ENCODE measurements at regions not wholly inside any gene's neighbourhood (a gene's known extent, or its start where the extent isn't known, plus 50 kb on each side); places are given as distances from the start of the nearest gene placed in this dataset.

DNA sequence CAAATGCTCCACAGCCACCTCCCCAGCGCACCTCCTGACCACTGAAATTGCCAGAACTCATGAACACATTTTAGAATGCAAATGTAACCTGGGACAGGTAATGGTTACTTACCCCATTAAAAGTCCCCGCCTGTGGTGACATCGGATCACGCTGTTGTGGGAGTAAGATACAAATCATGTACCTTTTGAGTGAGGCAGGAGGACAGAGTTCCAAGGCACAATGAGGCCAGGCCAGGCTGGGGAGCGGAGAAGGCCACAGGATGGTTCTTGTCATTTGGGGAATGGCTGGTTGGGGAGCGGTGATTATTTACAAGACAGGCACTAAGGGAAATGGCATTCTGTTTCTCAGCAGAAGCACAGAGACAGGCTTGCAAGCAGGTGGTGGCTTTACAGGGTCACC is 490.0 kb downstream of the EDEM1 start:
- TF ChIP-seq GATA2 (IDR thresholded peaks at IDR 0.05; ENCODE audit: low read depth, low read length) (no peak), GATA3 (IDR thresholded peaks at IDR 0.05; ENCODE audit: low read depth, low read length) (no peak)

DNA sequence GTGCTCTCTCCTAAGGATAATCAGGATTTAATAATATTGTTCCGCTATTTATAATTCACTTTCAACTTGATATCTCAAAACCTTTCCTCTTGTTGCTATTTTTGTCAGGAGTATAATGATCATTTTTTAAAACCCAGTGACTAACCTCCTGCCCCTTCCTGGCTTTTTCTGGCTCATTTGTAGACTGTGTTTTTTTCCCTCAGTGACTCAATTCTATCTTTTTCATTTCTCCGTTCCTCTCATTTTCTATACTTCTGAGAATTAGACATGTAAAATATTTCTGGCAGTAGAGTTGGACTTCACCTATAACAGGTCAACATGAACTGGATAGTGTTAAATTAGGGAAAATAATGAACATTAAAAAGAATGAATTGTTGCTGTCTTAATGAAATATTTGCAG is 490.7 kb downstream of the EDEM1 start:
- TF ChIP-seq GATA2 (IDR thresholded peaks at IDR 0.05; ENCODE audit: low read depth, low read length): no peak
- TF ChIP-seq GATA3 (IDR thresholded peaks at IDR 0.05; ENCODE audit: low read depth, low read length): no peak

DNA sequence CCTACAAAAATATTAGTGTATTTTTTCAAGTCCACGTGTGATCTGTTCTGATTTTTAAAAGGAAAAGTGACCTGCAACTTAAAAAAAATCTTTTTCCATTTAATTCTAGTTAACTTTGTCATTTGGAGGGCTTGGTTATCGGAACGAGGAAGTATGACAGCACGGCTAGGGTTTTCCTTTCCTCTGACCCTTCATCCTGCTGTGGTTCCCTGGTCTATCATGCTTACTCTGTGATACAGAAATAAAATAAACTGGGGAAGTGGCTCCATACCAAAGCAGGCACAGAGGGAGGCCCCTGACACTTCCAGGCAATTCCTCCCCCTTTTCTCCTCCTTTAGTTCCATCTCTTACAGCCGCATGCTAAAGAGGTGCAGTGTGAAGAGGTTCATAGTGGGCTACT is 491.3 kb downstream of the EDEM1 start:
- TF ChIP-seq GATA2 (IDR thresholded peaks at IDR 0.05; ENCODE audit: low read depth, low read length): no peak
- no peak for TF ChIP-seq GATA3 (IDR thresholded peaks at IDR 0.05; ENCODE audit: low read depth, low read length)

DNA sequence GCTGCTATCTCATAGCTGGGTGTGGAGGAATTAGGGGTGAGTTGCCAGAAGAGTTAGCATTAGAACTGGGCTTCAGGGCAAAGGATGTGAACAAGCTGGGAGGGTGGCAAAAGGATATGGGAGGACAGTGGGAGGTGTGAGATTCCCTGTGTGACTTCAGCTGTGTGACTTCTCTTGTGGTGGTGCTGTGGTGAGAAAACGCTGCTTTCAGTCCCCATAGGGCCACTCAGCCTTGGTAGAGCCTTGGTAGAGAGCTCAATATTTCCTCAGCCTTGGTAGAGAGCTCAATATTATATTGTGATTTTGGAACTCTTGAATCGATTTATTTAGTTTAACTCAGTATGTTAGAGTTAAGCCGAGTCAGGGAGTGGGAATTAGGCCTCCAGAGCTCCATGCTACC is 499.7 kb downstream of the EDEM1 start:
- TF ChIP-seq GATA3 (IDR thresholded peaks at IDR 0.05; ENCODE audit: low read depth, low read length) (no peak), GATA2 (IDR thresholded peaks at IDR 0.05; ENCODE audit: low read depth, low read length) (no peak)

DNA sequence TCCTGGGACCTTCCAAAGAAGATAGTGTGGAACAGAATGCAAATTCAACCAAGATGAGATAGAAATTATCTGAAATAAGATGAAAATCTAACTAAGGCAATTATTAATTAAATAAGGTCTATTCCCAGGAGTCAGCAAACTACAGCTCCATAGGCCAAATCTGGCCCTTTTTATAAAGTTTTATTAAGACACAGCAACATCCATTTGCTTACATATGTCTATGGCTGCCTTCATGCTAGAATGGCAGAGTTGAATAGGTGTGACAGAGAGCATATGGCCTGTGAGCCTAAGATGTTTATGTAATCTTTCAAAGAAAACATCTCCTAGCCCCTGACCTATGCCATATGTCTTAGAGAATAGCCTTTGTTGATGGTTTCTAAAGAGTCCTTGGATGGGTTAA is 503.0 kb downstream of the EDEM1 start:
- no peak for TF ChIP-seq GATA3 (IDR thresholded peaks at IDR 0.05; ENCODE audit: low read depth, low read length)
- no peak for TF ChIP-seq GATA2 (IDR thresholded peaks at IDR 0.05; ENCODE audit: low read depth, low read length)

DNA sequence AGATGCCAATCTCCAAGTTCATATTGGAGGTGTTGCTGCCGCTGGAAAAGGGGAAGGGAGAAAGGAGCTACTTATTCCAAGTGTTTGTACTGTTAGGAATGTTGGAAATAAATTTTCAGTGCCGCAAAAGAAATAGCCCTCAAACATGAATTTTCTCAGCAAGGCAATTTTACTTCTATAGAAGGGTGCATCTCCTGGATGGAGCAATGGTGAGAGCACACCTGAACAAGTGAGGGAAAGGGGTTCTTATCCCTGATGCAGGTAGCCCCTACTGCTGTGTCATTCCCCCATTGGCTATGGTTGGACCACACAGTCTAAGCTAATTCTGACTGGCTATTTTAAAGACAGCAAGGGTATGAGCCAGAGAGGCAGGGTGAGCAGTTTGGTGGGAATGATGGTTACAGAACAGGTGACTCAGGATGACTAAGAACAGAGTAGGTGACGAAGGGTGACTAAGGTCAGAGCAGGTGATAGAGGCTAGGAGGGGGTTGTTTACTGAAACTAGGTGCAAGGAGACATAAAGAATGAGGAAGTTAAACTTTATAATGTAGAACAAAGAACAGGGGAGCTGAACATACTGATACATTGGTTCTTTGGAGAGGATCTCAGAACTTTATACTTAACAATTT is 503.5 kb downstream of the EDEM1 start:
- TF ChIP-seq GATA2 (IDR thresholded peaks at IDR 0.05; ENCODE audit: low read depth, low read length): no peak

DNA sequence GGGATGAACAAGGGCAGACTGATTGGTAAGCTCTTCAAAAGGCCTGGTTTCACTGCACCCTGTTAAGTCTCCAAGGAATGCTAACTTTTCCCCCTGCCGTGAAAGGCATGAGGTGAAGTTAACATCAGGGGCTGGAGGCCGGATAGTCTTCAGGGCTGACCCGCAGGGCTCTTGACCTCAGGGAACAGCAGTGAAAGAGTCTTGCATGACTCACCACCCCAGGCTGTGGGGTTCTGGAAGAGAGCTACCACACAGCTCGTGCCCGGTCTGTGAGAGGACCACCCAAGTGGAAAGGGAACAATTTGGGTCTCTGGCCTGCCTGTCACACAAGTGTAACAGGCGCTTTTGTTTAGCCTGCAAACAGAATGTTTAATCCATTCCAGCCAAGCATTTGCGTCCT is 504.9 kb downstream of the EDEM1 start:
- TF ChIP-seq GATA3 (IDR thresholded peaks at IDR 0.05; ENCODE audit: low read depth, low read length) (no peak), GATA2 (IDR thresholded peaks at IDR 0.05; ENCODE audit: low read depth, low read length) (no peak)

DNA sequence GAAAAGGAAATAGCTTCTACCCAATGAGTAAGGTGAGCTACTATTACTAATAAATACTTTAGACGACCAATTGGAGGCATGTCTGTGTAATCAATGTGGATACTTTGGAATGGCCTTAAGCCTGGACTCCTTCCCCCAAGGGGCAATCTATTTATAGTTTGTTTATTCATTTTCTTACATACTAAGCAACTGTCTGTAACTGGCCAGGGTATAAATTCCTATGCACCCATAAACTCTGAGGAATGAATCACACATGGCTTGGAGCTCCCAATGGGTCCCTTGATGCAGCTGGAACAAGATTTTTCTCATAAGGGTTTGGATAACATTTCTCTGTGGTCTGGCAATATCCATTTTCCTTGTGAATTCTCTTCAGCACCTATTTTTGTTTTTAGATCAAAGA is 506.8 kb downstream of the EDEM1 start:
- TF ChIP-seq GATA2 (IDR thresholded peaks at IDR 0.05; ENCODE audit: low read depth, low read length): no peak
- TF ChIP-seq GATA3 (IDR thresholded peaks at IDR 0.05; ENCODE audit: low read depth, low read length): no peak

DNA sequence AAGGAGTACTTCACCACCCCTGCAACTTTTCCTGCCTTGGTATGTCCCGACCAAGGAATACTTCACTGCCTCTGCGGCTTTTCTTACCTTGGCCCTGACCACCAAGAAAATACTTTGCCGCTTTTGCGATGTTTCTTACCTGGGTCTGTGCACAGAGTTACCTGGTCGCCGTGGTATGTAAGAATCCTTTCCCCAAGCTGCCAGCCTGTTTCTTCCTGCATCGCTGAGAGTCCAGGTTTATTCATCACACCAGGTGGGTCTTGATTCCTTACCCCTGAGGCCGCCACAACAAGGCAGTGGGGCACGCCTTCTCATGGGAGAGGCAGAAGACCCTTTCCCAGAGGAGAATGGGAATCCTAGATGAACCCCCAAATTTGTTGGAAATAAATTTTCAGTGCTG is 511.3 kb downstream of the EDEM1 start:
- TF ChIP-seq GATA2 (IDR thresholded peaks at IDR 0.05; ENCODE audit: low read depth, low read length) (no peak), GATA3 (IDR thresholded peaks at IDR 0.05; ENCODE audit: low read depth, low read length) (no peak)

DNA sequence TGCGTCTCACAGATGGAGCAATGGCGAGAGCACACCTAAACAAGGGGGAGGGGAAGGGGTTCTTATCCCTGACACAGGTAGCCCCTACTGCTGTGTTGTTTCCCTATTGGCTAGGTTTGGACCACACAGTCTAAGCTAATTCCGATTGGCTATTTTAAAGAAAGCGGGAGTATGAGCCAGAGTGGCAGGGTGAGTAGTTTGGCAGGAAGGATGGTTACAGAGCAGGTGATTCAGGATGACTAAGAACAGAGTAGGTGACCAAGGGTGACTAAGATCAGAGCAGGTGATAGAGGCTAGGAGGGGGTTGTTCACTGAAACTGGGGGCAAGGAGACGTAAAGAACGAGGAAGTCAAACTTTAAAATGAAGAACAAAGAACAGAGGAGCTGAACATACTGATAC is 511.8 kb downstream of the EDEM1 start:
- TF ChIP-seq GATA2 (IDR thresholded peaks at IDR 0.05; ENCODE audit: low read depth, low read length) (no peak), GATA3 (IDR thresholded peaks at IDR 0.05; ENCODE audit: low read depth, low read length) (no peak)

DNA sequence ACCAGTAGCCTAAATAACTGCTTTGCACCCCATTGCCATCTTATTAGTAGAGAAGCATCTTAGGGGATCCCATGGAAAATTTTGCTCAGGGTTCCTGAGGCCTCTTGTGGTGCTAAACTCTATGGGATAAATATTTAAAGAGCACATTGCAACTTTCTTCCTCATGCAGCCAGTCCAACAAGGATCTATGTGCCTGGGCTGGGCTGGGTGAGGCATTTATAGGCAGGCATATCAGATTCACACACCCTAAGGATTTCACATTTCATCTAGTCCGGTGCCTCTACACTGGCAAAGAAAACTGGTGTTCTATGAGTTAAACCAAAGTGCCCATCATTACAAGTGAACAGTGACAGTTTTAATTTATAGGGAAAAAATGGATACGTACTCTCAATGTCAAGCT is 512.3 kb downstream of the EDEM1 start:
- TF ChIP-seq GATA3 (IDR thresholded peaks at IDR 0.05; ENCODE audit: low read depth, low read length): no peak
- no peak for TF ChIP-seq GATA2 (IDR thresholded peaks at IDR 0.05; ENCODE audit: low read depth, low read length)

DNA sequence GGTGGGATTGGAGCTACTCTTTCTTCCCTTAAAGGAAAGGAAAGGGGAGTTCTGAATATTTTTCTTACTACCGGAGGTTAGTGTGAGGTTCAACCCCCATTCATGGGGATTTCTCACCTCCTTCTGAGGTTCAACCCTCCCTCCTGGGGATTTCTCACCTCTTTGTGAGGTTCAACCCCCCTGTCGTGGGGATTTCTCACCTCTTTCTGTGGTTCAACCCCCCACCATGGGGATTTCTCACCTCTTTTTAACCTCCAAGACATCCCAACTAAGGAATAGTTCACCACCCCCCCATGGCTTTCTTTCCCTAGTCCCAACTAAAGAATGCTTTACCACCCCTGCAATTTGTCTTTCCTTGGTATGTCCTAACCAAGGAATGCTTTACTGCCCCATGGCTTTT is 520.3 kb downstream of the EDEM1 start:
- TF ChIP-seq GATA2 (IDR thresholded peaks at IDR 0.05; ENCODE audit: low read depth, low read length) (no peak), GATA3 (IDR thresholded peaks at IDR 0.05; ENCODE audit: low read depth, low read length) (no peak)

DNA sequence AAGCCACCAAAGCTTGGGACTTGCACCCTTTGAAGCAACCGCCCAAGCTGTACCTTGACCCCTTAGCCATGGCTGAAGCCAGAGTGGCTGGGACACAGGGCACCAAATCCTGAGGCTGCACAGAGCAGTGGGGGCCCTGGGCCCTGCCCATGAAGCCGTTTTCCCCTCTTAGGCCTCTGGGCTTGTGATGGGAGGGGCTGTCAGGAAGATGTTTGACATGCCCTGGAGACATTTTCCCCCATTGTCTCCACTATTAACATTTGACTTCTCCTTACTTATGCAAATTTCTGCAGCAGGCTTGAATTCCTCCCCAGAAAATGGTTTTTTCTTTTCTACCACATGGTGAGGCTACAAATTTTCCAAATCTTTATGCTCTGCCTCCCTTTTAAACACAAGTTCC is 522.2 kb downstream of the EDEM1 start:
- no peak for TF ChIP-seq GATA2 (IDR thresholded peaks at IDR 0.05; ENCODE audit: low read depth, low read length)
- no peak for TF ChIP-seq GATA3 (IDR thresholded peaks at IDR 0.05; ENCODE audit: low read depth, low read length)

DNA sequence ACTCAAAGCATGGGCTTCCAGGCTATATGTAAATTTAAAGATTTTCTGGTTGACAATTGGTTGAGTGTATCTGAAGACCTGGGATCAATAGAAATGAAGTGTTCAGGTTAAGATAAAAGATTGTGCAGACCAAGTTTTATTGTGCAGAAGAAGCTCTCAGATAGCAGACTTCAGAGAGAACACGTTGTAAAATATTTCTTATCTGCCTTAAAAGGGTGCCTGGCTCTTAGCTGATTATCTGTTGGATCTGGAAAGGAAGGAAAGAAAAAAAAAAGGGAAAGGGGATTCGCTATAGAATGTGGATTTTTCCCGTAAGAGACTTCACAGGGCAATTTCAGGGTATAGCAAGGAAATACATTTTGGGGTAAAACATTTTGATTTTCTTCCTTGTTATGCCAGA is 523.2 kb downstream of the EDEM1 start:
- TF ChIP-seq GATA2 (IDR thresholded peaks at IDR 0.05; ENCODE audit: low read depth, low read length): no peak
- TF ChIP-seq GATA3 (IDR thresholded peaks at IDR 0.05; ENCODE audit: low read depth, low read length): no peak

DNA sequence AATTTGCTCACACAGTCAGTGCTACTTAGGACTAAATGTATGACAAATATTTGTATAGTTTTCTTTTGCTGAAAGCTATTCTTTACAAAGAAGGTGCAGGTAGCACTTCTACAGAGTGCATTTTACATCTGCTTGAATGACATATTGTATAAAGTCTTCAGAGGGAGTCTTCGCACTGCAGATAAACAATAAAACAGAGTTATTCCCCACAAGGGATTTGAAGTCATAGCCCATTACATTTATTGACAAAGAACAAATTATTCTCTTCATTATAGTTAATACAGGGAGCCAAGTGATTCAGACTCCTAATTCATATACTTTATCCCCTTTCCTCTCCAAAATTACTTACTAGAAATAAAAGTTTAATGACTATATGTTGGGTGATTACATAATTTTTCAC is 529.7 kb downstream of the EDEM1 start:
- TF ChIP-seq GATA2 (IDR thresholded peaks at IDR 0.05; ENCODE audit: low read depth, low read length) (no peak), GATA3 (IDR thresholded peaks at IDR 0.05; ENCODE audit: low read depth, low read length) (no peak)

DNA sequence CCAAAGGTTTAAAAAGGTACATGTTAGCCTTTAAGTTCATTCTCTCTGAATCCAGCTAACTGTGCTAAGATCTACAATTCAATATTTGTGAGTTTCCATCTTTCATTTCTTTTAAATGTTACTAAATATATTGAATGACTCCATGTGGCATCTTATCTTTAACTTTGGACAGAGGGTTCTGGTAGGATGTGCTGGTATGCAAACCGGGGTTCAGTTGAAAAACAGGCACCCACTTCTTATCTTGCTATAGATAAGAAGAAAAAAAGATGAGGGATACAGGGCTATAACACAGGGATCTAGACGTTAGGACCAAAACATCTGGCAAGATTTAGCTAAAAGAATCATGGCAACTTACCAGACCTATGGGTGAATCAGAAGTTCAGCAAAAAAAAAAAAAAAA is 538.3 kb downstream of the EDEM1 start:
- TF ChIP-seq GATA3 (IDR thresholded peaks at IDR 0.05; ENCODE audit: low read depth, low read length) (no peak), GATA2 (IDR thresholded peaks at IDR 0.05; ENCODE audit: low read depth, low read length) (no peak)
